GM21717 (cell line): ENCODE measurements at regions not wholly inside any gene's neighbourhood (a gene's known extent, or its start where the extent isn't known, plus 50 kb on each side); places are given as distances from the start of the nearest gene placed in this dataset.

Experiments
- ATAC-seq: cut with Tn5 transposase; IDR thresholded peaks from one replicate; pipeline ENCODE4 v1.9.1; 2021; ENCODE audit warnings: mild to moderate bottlenecking, moderate library complexity; ENCODE audit not compliant: unreplicated experiment

GRCh38 chr13:44210525-44210924, 163.1 kb upstream of the SERP2 start:
- no peak for ATAC-seq

- no peak for ATAC-seq
These were observed 162.3 kb upstream of the SERP2 start for GRCh38 chr13:44211286-44211685.

GRCh38 chr13:44211704-44212346, 161.8 kb upstream of the SERP2 start:
- no peak for ATAC-seq

- ATAC-seq, result no peak
These were observed 160.8 kb upstream of the SERP2 start for GRCh38 chr13:44212633-44213396.

- no peak for ATAC-seq
These were observed 155.0 kb upstream of the SERP2 start for GRCh38 chr13:44218501-44219240.

- ATAC-seq, result no peak
These were observed 153.8 kb upstream of the SERP2 start for GRCh38 chr13:44219577-44220548.

GRCh38 chr13:44220948-44221347, 152.7 kb upstream of the SERP2 start:
- no peak for ATAC-seq

- no peak for ATAC-seq
These were observed 152.0 kb upstream of the SERP2 start for GRCh38 chr13:44221657-44222056.

- ATAC-seq, result no peak
These were observed 149.7 kb upstream of the SERP2 start for GRCh38 chr13:44223770-44224444.

GRCh38 chr13:44224450-44225149, 149.0 kb upstream of the SERP2 start:
- no peak for ATAC-seq

GRCh38 chr13:44229371-44230030, 144.1 kb upstream of the SERP2 start:
- ATAC-seq, result no peak

- ATAC-seq, result no peak
These were observed 143.6 kb upstream of the SERP2 start for GRCh38 chr13:44230071-44230470.

- ATAC-seq, result no peak
These were observed 142.9 kb upstream of the SERP2 start for GRCh38 chr13:44230736-44231135.

GRCh38 chr13:44231786-44232516, 141.7 kb upstream of the SERP2 start:
- ATAC-seq, result no peak

GRCh38 chr13:44232774-44233173, 140.8 kb upstream of the SERP2 start:
- no peak for ATAC-seq

GRCh38 chr13:44234566-44234965, 139.1 kb upstream of the SERP2 start:
- ATAC-seq, result no peak

- ATAC-seq, result no peak
These were observed 137.3 kb upstream of the SERP2 start for GRCh38 chr13:44236370-44236769.

- ATAC-seq, result no peak
These were observed 136.8 kb upstream of the SERP2 start for GRCh38 chr13:44236801-44237207.
